ENCODE measurements at regions not wholly inside any gene's neighbourhood (a gene's known extent, or its start where the extent isn't known, plus 50 kb on each side); places are given as distances from the start of the nearest gene placed in this dataset.

GRCh38 chr4:138775890-138776289 is 239.7 kb upstream of the NOCT start:
- TF ChIP-seq TEAD4 (IDR thresholded peaks at IDR 0.05), result no peak
- no peak for TF ChIP-seq RAD21 (IDR thresholded peaks at IDR 0.05; ENCODE audit: low read depth)
- no peak for TF ChIP-seq USF1 (IDR thresholded peaks at IDR 0.05)
- TF ChIP-seq MAX (IDR thresholded peaks at IDR 0.05), result no peak

GRCh38 chr4:138775489-138775888 is 240.1 kb upstream of the NOCT start:
- TF ChIP-seq FOXM1 (IDR thresholded peaks at IDR 0.05; ENCODE audit: borderline replicate concordance, low read depth) (no peak), TAF1 (IDR thresholded peaks at IDR 0.05; ENCODE audit: low read depth) (no peak), TCF12 (IDR thresholded peaks at IDR 0.05; ENCODE audit: low read depth) (no peak), TEAD4 (IDR thresholded peaks at IDR 0.05) (no peak)

- TF ChIP-seq FOXM1 (IDR thresholded peaks at IDR 0.05; ENCODE audit: borderline replicate concordance, low read depth), result no peak
- TF ChIP-seq REST (IDR thresholded peaks at IDR 0.05; ENCODE audit: low read depth), result no peak
- no peak for TF ChIP-seq TAF1 (IDR thresholded peaks at IDR 0.05; ENCODE audit: low read depth)
- no peak for TF ChIP-seq MAX (IDR thresholded peaks at IDR 0.05)
- no peak for TF ChIP-seq EP300 (IDR thresholded peaks at IDR 0.05; ENCODE audit: borderline replicate concordance)
- TF ChIP-seq ZBTB7A (IDR thresholded peaks at IDR 0.05; ENCODE audit: low read depth), result no peak
- no peak for TF ChIP-seq CREB1 (IDR thresholded peaks at IDR 0.05; ENCODE audit: low read depth)
- no peak for TF ChIP-seq TCF12 (IDR thresholded peaks at IDR 0.05; ENCODE audit: low read depth)
- no peak for TF ChIP-seq EGR1 (IDR thresholded peaks at IDR 0.05)
- no peak for TF ChIP-seq TEAD4 (IDR thresholded peaks at IDR 0.05)
- TF ChIP-seq NFIC (IDR thresholded peaks at IDR 0.05), result no peak
- TF ChIP-seq CEBPB (IDR thresholded peaks at IDR 0.05), result no peak
Measured at GRCh38 chr4:138774940-138775339, 240.6 kb upstream of the NOCT start.

GRCh38 chr4:138773321-138773720 is 242.3 kb upstream of the NOCT start:
- no peak for TF ChIP-seq USF1 (IDR thresholded peaks at IDR 0.05)
- no peak for TF ChIP-seq TAF1 (IDR thresholded peaks at IDR 0.05; ENCODE audit: low read depth)
- no peak for TF ChIP-seq EGR1 (IDR thresholded peaks at IDR 0.05)
- no peak for TF ChIP-seq CREB1 (IDR thresholded peaks at IDR 0.05; ENCODE audit: low read depth)
- no peak for TF ChIP-seq RAD21 (IDR thresholded peaks at IDR 0.05; ENCODE audit: low read depth)

- TF ChIP-seq REST (IDR thresholded peaks at IDR 0.05; ENCODE audit: low read depth), result no peak
- no peak for TF ChIP-seq FOXM1 (IDR thresholded peaks at IDR 0.05; ENCODE audit: borderline replicate concordance, low read depth)
- TF ChIP-seq TAF1 (IDR thresholded peaks at IDR 0.05; ENCODE audit: low read depth), result no peak
- TF ChIP-seq TEAD4 (IDR thresholded peaks at IDR 0.05), result no peak
- TF ChIP-seq RAD21 (IDR thresholded peaks at IDR 0.05; ENCODE audit: low read depth), result no peak
- TF ChIP-seq NFIC (IDR thresholded peaks at IDR 0.05), result no peak
- TF ChIP-seq MAX (IDR thresholded peaks at IDR 0.05), result no peak
- TF ChIP-seq CREB1 (IDR thresholded peaks at IDR 0.05; ENCODE audit: low read depth), result no peak
- TF ChIP-seq ZBTB7A (IDR thresholded peaks at IDR 0.05; ENCODE audit: low read depth), result no peak
Measured at GRCh38 chr4:138772366-138772765, 243.2 kb upstream of the NOCT start.

GRCh38 chr4:138770818-138771217 is 244.8 kb upstream of the NOCT start:
- no peak for TF ChIP-seq USF1 (IDR thresholded peaks at IDR 0.05)

- TF ChIP-seq FOXM1 (IDR thresholded peaks at IDR 0.05; ENCODE audit: borderline replicate concordance, low read depth) (no peak), REST (IDR thresholded peaks at IDR 0.05; ENCODE audit: low read depth) (no peak), EP300 (IDR thresholded peaks at IDR 0.05; ENCODE audit: borderline replicate concordance) (no peak), ZBTB7A (IDR thresholded peaks at IDR 0.05; ENCODE audit: low read depth) (no peak), RAD21 (IDR thresholded peaks at IDR 0.05; ENCODE audit: low read depth) (no peak), NFIC (IDR thresholded peaks at IDR 0.05) (no peak), MAX (IDR thresholded peaks at IDR 0.05) (no peak), USF1 (IDR thresholded peaks at IDR 0.05) (no peak), TAF1 (IDR thresholded peaks at IDR 0.05; ENCODE audit: low read depth) (no peak), CREB1 (IDR thresholded peaks at IDR 0.05; ENCODE audit: low read depth) (no peak), YY1 (IDR thresholded peaks at IDR 0.05; ENCODE audit: low read depth) (no peak), CEBPB (IDR thresholded peaks at IDR 0.05) (no peak), TCF12 (IDR thresholded peaks at IDR 0.05; ENCODE audit: low read depth) (no peak), EGR1 (IDR thresholded peaks at IDR 0.05) (no peak), TEAD4 (IDR thresholded peaks at IDR 0.05) (no peak)
Measured at GRCh38 chr4:138766332-138766731, 249.2 kb upstream of the NOCT start.

Measured in Ishikawa (cell line).